HCT116 (cell line): ENCODE measurements at regions not wholly inside any gene's neighbourhood (a gene's known extent, or its start where the extent isn't known, plus 50 kb on each side); places are given as distances from the start of the nearest gene placed in this dataset.
"Not testable (repeated sequence)": the region's sequence is repeated elsewhere in the genome, so short reads cannot be mapped to it uniquely, and the experiment has no call there.

Source experiments
- CBX3 ChIP-seq: IDR thresholded peaks from 2 replicates; pipeline ENCODE4 v1.6.1; 2012; ENCODE audit warnings: low read depth
- CTCF ChIP-seq, 3 experiments: fragments of 200-600 bp in 1 of 3; sonication (generic) in 1 of 3; IDR thresholded peaks in 2 of 3; conservative IDR thresholded peaks in 1 of 3; 2 replicates each; pipeline ENCODE4 v1.5.1; 2012 to 2017; ENCODE audit warnings: low read depth in 2 of 3, low read length in 2 of 3, antibody characterized with exemption in 1 of 3, borderline replicate concordance in 1 of 3, control low read depth in 1 of 3, mild to moderate bottlenecking in 1 of 3, mixed read lengths in 1 of 3, mixed run types in 1 of 3, moderate library complexity in 1 of 3; ENCODE audit not compliant: insufficient read depth in 1 of 3
- EZH2 ChIP-seq: fragments of 200-600 bp; sonication (generic); IDR thresholded peaks from 2 replicates; pipeline ENCODE4 v1.6.1; 2017; ENCODE audit warnings: antibody characterized with exemption, mixed run types
- EZH2phosphoT487 ChIP-seq: fragments of 200-600 bp; IDR thresholded peaks from 2 replicates; pipeline ENCODE4 v1.6.1; 2018; ENCODE audit warnings: antibody characterized with exemption, borderline replicate concordance
- POLR2A ChIP-seq: IDR thresholded peaks from 2 replicates; pipeline ENCODE4 v1.7.0; 2011; ENCODE audit warnings: borderline replicate concordance; ENCODE audit not compliant: insufficient read depth, insufficient read length; ENCODE audit errors: extremely low read depth
- RAD21 ChIP-seq: IDR thresholded peaks from 2 replicates; pipeline ENCODE4 v1.6.1; 2012; ENCODE audit warnings: low read depth, mild to moderate bottlenecking
- SIN3A ChIP-seq: IDR thresholded peaks from 2 replicates; pipeline ENCODE4 v1.6.1; 2012; ENCODE audit warnings: low read depth
- TCF7L2 ChIP-seq: IDR thresholded peaks from 2 replicates; pipeline ENCODE4 v1.7.0; 2011; ENCODE audit warnings: borderline replicate concordance, inconsistent platforms; ENCODE audit not compliant: insufficient read depth, insufficient read length; ENCODE audit errors: extremely low read depth
- YY1 ChIP-seq: IDR thresholded peaks from 2 replicates; pipeline ENCODE4 v1.6.1; 2011; ENCODE audit warnings: low read length, low read depth, moderate library complexity, mild to moderate bottlenecking; ENCODE audit not compliant: insufficient replicate concordance; ENCODE audit errors: extremely low read depth
- ZNF274 ChIP-seq: fragments of 200-500 bp; sonication (Bioruptor generic); IDR thresholded peaks from 2 replicates; pipeline ENCODE4 v1.6.1; 2014; ENCODE audit warnings: mild to moderate bottlenecking, low read depth, low read length, inconsistent platforms
- TF ChIP-seq, protein P1 (sequence below): IDR thresholded peaks from 2 replicates; pipeline ENCODE4 v1.6.1; 2012

DNA sequence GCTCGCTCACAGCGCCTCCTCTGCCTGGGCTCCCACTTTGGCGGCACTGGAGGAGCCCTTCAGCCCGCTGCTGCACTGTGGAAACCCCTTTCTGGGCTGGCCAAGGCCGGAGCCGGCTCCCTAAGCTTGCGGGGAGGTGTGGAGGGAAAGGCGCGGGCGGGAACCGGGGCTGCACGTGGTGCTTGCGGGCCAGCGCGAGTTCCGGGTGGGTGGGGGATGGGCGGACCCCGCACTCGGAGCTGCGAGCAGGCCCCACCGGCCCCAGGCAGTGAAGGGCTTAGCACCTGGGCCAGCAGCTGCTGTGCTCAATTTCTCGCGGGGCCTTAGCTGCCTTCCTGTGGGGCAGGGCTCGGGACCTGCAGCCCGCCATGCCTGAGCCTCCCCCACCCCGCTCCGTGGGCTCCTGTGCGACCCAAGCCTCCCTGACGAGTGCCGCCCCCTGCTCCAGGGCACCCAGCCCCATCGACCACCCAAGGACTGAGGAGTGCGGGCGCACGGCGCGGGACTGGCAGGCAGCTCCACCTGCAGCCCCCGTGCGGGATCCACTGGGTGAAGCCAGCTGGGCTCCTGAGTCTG is 721.0 kb upstream of the NRP1 start:
- not testable (repeated sequence) for TF ChIP-seq EZH2; YY1; CTCF (IDR thresholded peaks at IDR 0.05 in 2 of 3, conservative IDR thresholded peaks at IDR 0.05 in 1 of 3; ENCODE audit: borderline replicate concordance in 1 of 3, insufficient read depth in 1 of 3, low read depth in 2 of 3, low read length in 2 of 3); TCF7L2; RAD21; ZNF274; SIN3A; POLR2A; EZH2phosphoT487; CBX3
- TF ChIP-seq, protein P1, sequence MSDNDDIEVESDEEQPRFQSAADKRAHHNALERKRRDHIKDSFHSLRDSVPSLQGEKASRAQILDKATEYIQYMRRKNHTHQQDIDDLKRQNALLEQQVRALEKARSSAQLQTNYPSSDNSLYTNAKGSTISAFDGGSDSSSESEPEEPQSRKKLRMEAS = not testable (repeated sequence)
